Activated CD4-positive, CD25-positive, alpha-beta regulatory T cell treated with anti-CD3 and anti-CD28 coated beads, Interleukin-2, amount 50 U/mL, for 24 hours (primary cell): ENCODE measurements at regions not wholly inside any gene's neighbourhood (a gene's known extent, or its start where the extent isn't known, plus 50 kb on each side); places are given as distances from the start of the nearest gene placed in this dataset.

Source experiments
- ATAC-seq, 2 donors: fragments of 150-1000 bp; cut with Tn5 transposase; one replicate each; pipeline ENCODE4 v1.10.0; 2021; ENCODE audit warnings: mild to moderate bottlenecking in 1 of 2, moderate library complexity in 1 of 2

- no peak for ATAC-seq
Observed at GRCh38 chr17:71966459-71967313, 154.1 kb upstream of the SOX9 start.

- no peak for ATAC-seq
Observed at GRCh38 chr17:71969500-71969899, 151.3 kb upstream of the SOX9 start.

GRCh38 chr17:71970312-71970711 is 150.5 kb upstream of the SOX9 start:
- ATAC-seq: no peak

GRCh38 chr17:71974051-71974450 is 146.8 kb upstream of the SOX9 start:
- no peak for ATAC-seq

- no peak for ATAC-seq
Observed at GRCh38 chr17:71975331-71975801, 145.5 kb upstream of the SOX9 start.

GRCh38 chr17:71976011-71976649 is 144.7 kb upstream of the SOX9 start:
- no peak for ATAC-seq

GRCh38 chr17:71978435-71978834 is 142.4 kb upstream of the SOX9 start:
- no peak for ATAC-seq

GRCh38 chr17:71980171-71980570 is 140.6 kb upstream of the SOX9 start:
- ATAC-seq: no peak

GRCh38 chr17:71983828-71984227 is 137.0 kb upstream of the SOX9 start:
- ATAC-seq: no peak

- ATAC-seq: no peak
Observed at GRCh38 chr17:71985111-71986039, 135.4 kb upstream of the SOX9 start.

GRCh38 chr17:71986886-71987285 is 133.9 kb upstream of the SOX9 start:
- ATAC-seq: no peak

GRCh38 chr17:71987634-71988033 is 133.2 kb upstream of the SOX9 start:
- ATAC-seq: no peak

GRCh38 chr17:71989117-71989516 is 131.7 kb upstream of the SOX9 start:
- ATAC-seq: no peak

- no peak for ATAC-seq
Observed at GRCh38 chr17:71993363-71993762, 127.5 kb upstream of the SOX9 start.

GRCh38 chr17:71995590-71995989 is 125.2 kb upstream of the SOX9 start:
- no peak for ATAC-seq

GRCh38 chr17:72004011-72004427 is 116.8 kb upstream of the SOX9 start:
- ATAC-seq: no peak

- no peak for ATAC-seq
Observed at GRCh38 chr17:72004611-72005331, 116.0 kb upstream of the SOX9 start.

GRCh38 chr17:72005332-72006163 is 115.3 kb upstream of the SOX9 start:
- peak in 1 of 2 donors; percentile 36 for ATAC-seq

- no peak for ATAC-seq
Observed at GRCh38 chr17:72008236-72008876, 112.5 kb upstream of the SOX9 start.

GRCh38 chr17:72011561-72011960 is 109.3 kb upstream of the SOX9 start:
- no peak for ATAC-seq
